ENCODE measurements at regions not wholly inside any gene's neighbourhood (a gene's known extent, or its start where the extent isn't known, plus 50 kb on each side); places are given as distances from the start of the nearest gene placed in this dataset.
"Not testable (repeated sequence)": the region's sequence is repeated elsewhere in the genome, so short reads cannot be mapped to it uniquely, and the experiment has no call there.

GRCh38 chr12:131280426-131280825, 326.7 kb downstream of the ADGRD1 start:
- H3K4me3 Mint-ChIP-seq (ENCODE audit: unreplicated experiment), result no peak overlapping the region
- intact Hi-C loops (cut with micrococcal nuclease), result no loop called here
- DNase-seq (ENCODE audit: unreplicated experiment), result no peak
- TF ChIP-seq CTCF (IDR thresholded peaks at IDR 0.05; ENCODE audit: unreplicated experiment), result no peak
- BruUV-seq (replicated peaks), result no TSS peak
- peaks cover 5% of the 10 kb centered on the region for H3K4me1 Mint-ChIP-seq (ENCODE audit: insufficient read depth, unreplicated experiment)
- ChIA-PET CTCF (interaction anchor here (0.5 kb wide), 1 partner anchor 138 kb away, joined by 3 read pairs; no protein-coding TSS in a partner anchor), POLR2A (no interaction called here)
- H3K9me3 Mint-ChIP-seq (ENCODE audit: unreplicated experiment), result no peaks in the 10 kb centered on the region
- H3K27me3 Mint-ChIP-seq (ENCODE audit: insufficient read depth, unreplicated experiment), result no peaks in the 10 kb centered on the region
- H3K36me3 Mint-ChIP-seq (ENCODE audit: insufficient read depth, unreplicated experiment), result no peaks in the 10 kb centered on the region
- no peak overlapping the region for H3K27ac Mint-ChIP-seq (ENCODE audit: low read depth, unreplicated experiment)

GRCh38 chr12:131281016-131281415, 327.3 kb downstream of the ADGRD1 start:
- no peaks in the 10 kb centered on the region for H3K36me3 Mint-ChIP-seq (ENCODE audit: insufficient read depth, unreplicated experiment)
- BruUV-seq (replicated peaks), result no TSS peak
- H3K27ac Mint-ChIP-seq (ENCODE audit: low read depth, unreplicated experiment), result no peak overlapping the region
- no peak for DNase-seq (ENCODE audit: unreplicated experiment)
- H3K4me3 Mint-ChIP-seq (ENCODE audit: unreplicated experiment), result no peak overlapping the region
- H3K4me1 Mint-ChIP-seq (ENCODE audit: insufficient read depth, unreplicated experiment), result peaks cover 6% of the 10 kb centered on the region
- H3K9me3 Mint-ChIP-seq (ENCODE audit: unreplicated experiment), result no peaks in the 10 kb centered on the region
- ChIA-PET POLR2A (no interaction called here), CTCF (interaction anchor here (0.5 kb wide), 1 partner anchor 138 kb away, joined by 3 read pairs; no protein-coding TSS in a partner anchor)
- no peak for TF ChIP-seq CTCF (IDR thresholded peaks at IDR 0.05; ENCODE audit: unreplicated experiment)
- intact Hi-C loops (cut with micrococcal nuclease), result no loop called here
- H3K27me3 Mint-ChIP-seq (ENCODE audit: insufficient read depth, unreplicated experiment), result no peaks in the 10 kb centered on the region

GRCh38 chr12:131282292-131283080, 328.8 kb downstream of the ADGRD1 start:
- no peak for DNase-seq (ENCODE audit: unreplicated experiment)
- intact Hi-C loops (cut with micrococcal nuclease), result no loop called here
- ChIA-PET CTCF (interaction anchor here (0.6 to 2.0 kb wide), 3 partner anchors 31 to 177 kb away, joined by 3 to 5 read pairs (median 5); no protein-coding TSS in a partner anchor), POLR2A (no interaction called here)
- Mint-ChIP-seq H3K9me3 (ENCODE audit: unreplicated experiment) (no peaks in the 10 kb centered on the region), H3K36me3 (ENCODE audit: insufficient read depth, unreplicated experiment) (no peaks in the 10 kb centered on the region), H3K4me1 (ENCODE audit: insufficient read depth, unreplicated experiment) (peaks cover 6% of the 10 kb centered on the region), H3K4me3 (ENCODE audit: unreplicated experiment) (no peak overlapping the region), H3K27me3 (ENCODE audit: insufficient read depth, unreplicated experiment) (no peaks in the 10 kb centered on the region), H3K27ac (ENCODE audit: low read depth, unreplicated experiment) (no peak overlapping the region)
- BruUV-seq (replicated peaks), result no TSS peak
- TF ChIP-seq CTCF (IDR thresholded peaks at IDR 0.05; ENCODE audit: unreplicated experiment), result no peak

GRCh38 chr12:131283191-131283861, 329.6 kb downstream of the ADGRD1 start:
- DNase-seq (ENCODE audit: unreplicated experiment), result no peak
- Mint-ChIP-seq H3K27me3 (ENCODE audit: insufficient read depth, unreplicated experiment) (no peaks in the 10 kb centered on the region), H3K36me3 (ENCODE audit: insufficient read depth, unreplicated experiment) (no peaks in the 10 kb centered on the region), H3K4me3 (ENCODE audit: unreplicated experiment) (no peak overlapping the region), H3K4me1 (ENCODE audit: insufficient read depth, unreplicated experiment) (peaks cover 6% of the 10 kb centered on the region), H3K9me3 (ENCODE audit: unreplicated experiment) (no peaks in the 10 kb centered on the region), H3K27ac (ENCODE audit: low read depth, unreplicated experiment) (no peak overlapping the region)
- no TSS peak for BruUV-seq (replicated peaks)
- intact Hi-C loops (cut with micrococcal nuclease), result no loop called here
- POLR2A ChIA-PET, result no interaction called here
- TF ChIP-seq CTCF (IDR thresholded peaks at IDR 0.05; ENCODE audit: unreplicated experiment), result no peak
- CTCF ChIA-PET, result interaction anchor here (2.0 kb wide), 1 partner anchor 178 kb away, joined by 5 read pairs; no protein-coding TSS in a partner anchor

- H3K4me1 Mint-ChIP-seq (ENCODE audit: insufficient read depth, unreplicated experiment); DNase-seq (ENCODE audit: unreplicated experiment); H3K27ac Mint-ChIP-seq (ENCODE audit: low read depth, unreplicated experiment); H3K36me3 Mint-ChIP-seq (ENCODE audit: insufficient read depth, unreplicated experiment); H3K9me3 Mint-ChIP-seq (ENCODE audit: unreplicated experiment); CTCF ChIA-PET; H3K4me3 Mint-ChIP-seq (ENCODE audit: unreplicated experiment); H3K27me3 Mint-ChIP-seq (ENCODE audit: insufficient read depth, unreplicated experiment); intact Hi-C loops (cut with micrococcal nuclease); BruUV-seq (replicated peaks); POLR2A ChIA-PET: not testable (repeated sequence)
Observed at GRCh38 chr12:131283862-131284825, 330.4 kb downstream of the ADGRD1 start.

All from MCF 10A (cell line).